ENCODE measurements at regions not wholly inside any gene's neighbourhood (a gene's known extent, or its start where the extent isn't known, plus 50 kb on each side); places are given as distances from the start of the nearest gene placed in this dataset.

DNA sequence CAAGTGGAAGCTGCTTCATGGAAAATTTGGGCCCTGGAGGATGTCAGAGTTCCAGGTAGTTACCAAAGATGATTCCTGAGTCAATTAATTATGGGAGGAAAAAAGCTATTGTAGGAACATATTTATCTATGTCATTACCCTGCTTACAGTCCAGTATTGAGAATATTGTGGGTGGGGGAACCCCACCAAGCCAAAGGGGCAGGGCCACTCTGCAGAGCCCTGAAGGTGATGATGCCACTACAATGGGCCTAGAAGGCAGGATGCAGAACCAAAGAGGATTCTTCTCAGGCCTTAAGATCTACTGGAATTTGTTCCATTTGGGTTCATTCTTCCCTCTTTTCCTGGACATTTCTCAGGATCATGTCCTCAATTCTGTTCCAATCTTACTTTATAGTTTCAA is 375.2 kb upstream of the MARCKS start:
- intact Hi-C loops (cut with micrococcal nuclease): no loop called here
- H3K4me2 ChIP-seq (ENCODE audit: low read length): no peak overlapping the region
- H3K9ac ChIP-seq (ENCODE audit: low read length): no peak overlapping the region
- no peaks in the 10 kb centered on the region for H3K9me2 ChIP-seq (ENCODE audit: insufficient read depth)
- CTCF ChIA-PET: no interaction called here
- H3K4me3 ChIP-seq (replicated peaks in 1 of 2; ENCODE audit: low read depth in 1 of 2, low read length in 2 of 2): no peak overlapping the region
- TF ChIP-seq, protein P1, sequence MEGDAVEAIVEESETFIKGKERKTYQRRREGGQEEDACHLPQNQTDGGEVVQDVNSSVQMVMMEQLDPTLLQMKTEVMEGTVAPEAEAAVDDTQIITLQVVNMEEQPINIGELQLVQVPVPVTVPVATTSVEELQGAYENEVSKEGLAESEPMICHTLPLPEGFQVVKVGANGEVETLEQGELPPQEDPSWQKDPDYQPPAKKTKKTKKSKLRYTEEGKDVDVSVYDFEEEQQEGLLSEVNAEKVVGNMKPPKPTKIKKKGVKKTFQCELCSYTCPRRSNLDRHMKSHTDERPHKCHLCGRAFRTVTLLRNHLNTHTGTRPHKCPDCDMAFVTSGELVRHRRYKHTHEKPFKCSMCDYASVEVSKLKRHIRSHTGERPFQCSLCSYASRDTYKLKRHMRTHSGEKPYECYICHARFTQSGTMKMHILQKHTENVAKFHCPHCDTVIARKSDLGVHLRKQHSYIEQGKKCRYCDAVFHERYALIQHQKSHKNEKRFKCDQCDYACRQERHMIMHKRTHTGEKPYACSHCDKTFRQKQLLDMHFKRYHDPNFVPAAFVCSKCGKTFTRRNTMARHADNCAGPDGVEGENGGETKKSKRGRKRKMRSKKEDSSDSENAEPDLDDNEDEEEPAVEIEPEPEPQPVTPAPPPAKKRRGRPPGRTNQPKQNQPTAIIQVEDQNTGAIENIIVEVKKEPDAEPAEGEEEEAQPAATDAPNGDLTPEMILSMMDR (IDR thresholded peaks at IDR 0.05 in 2 of 3, conservative IDR thresholded peaks at IDR 0.05 in 1 of 3; ENCODE audit: borderline replicate concordance in 1 of 3, insufficient read depth in 1 of 3, low read depth in 2 of 3, low read length in 2 of 3): no peak
- TF ChIP-seq EZH2 (IDR thresholded peaks at IDR 0.05) (no peak), TCF7L2 (IDR thresholded peaks at IDR 0.05; ENCODE audit: borderline replicate concordance, extremely low read depth, insufficient read depth, insufficient read length) (no peak), CBX3 (IDR thresholded peaks at IDR 0.05; ENCODE audit: low read depth) (no peak), POLR2A (IDR thresholded peaks at IDR 0.05; ENCODE audit: borderline replicate concordance, extremely low read depth, insufficient read depth, insufficient read length) (no peak), EZH2phosphoT487 (IDR thresholded peaks at IDR 0.05; ENCODE audit: borderline replicate concordance) (no peak), SP1 (IDR thresholded peaks at IDR 0.05; ENCODE audit: low read depth) (no peak), JUND (IDR thresholded peaks at IDR 0.05) (no peak)
- TF ChIP-seq, protein P2, sequence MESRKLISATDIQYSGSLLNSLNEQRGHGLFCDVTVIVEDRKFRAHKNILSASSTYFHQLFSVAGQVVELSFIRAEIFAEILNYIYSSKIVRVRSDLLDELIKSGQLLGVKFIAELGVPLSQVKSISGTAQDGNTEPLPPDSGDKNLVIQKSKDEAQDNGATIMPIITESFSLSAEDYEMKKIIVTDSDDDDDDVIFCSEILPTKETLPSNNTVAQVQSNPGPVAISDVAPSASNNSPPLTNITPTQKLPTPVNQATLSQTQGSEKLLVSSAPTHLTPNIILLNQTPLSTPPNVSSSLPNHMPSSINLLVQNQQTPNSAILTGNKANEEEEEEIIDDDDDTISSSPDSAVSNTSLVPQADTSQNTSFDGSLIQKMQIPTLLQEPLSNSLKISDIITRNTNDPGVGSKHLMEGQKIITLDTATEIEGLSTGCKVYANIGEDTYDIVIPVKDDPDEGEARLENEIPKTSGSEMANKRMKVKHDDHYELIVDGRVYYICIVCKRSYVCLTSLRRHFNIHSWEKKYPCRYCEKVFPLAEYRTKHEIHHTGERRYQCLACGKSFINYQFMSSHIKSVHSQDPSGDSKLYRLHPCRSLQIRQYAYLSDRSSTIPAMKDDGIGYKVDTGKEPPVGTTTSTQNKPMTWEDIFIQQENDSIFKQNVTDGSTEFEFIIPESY (IDR thresholded peaks at IDR 0.05; ENCODE audit: extremely low read depth, insufficient replicate concordance, low read length): no peak
- ATAC-seq: no peak
- no peaks in the 10 kb centered on the region for H3K36me3 ChIP-seq (ENCODE audit: control insufficient read depth in 1 of 2, insufficient read depth in 2 of 2, low read length in 2 of 2)
- H3K27me3 ChIP-seq (ENCODE audit: insufficient read depth, low read length): no peaks in the 10 kb centered on the region
- no peak for DNase-seq (ENCODE audit: low read depth, low spot score)
- H4K20me1 ChIP-seq (ENCODE audit: insufficient read depth): no peaks in the 10 kb centered on the region
- POLR2A ChIA-PET: no interaction called here
- no peak overlapping the region for H2AFZ ChIP-seq (ENCODE audit: low read depth, low read length, poor library complexity, severe bottlenecking)
- BruUV-seq (replicated peaks): no TSS peak
- RAD21 ChIA-PET (ENCODE audit: low non-redundant PET in 1 of 2, low total read pairs in 2 of 2, uncharacterized antibody in 2 of 2, unreplicated experiment in 2 of 2): no interaction called here
- H3K9me3 ChIP-seq (ENCODE audit: control insufficient read depth in 1 of 2, insufficient read depth in 1 of 2, low read depth in 1 of 2, low read length in 2 of 2): no peaks in the 10 kb centered on the region
- H3K27ac ChIP-seq (ENCODE audit: low read depth, low read length): no peak overlapping the region
- H3K4me1 ChIP-seq (ENCODE audit: control insufficient read depth in 1 of 2, insufficient read depth in 2 of 2, low read length in 2 of 2): no peaks in the 10 kb centered on the region
- H3K79me2 ChIP-seq (ENCODE audit: insufficient read depth, low read length): no peaks in the 10 kb centered on the region
